ENCODE measurements at regions not wholly inside any gene's neighbourhood (a gene's known extent, or its start where the extent isn't known, plus 50 kb on each side); places are given as distances from the start of the nearest gene placed in this dataset.

GRCh38 chr4:100082852-100083251 is 107.4 kb downstream of the DDIT4L start:
- DNase-seq: no peak

GRCh38 chr4:100081491-100081890 is 108.8 kb downstream of the DDIT4L start:
- no peak for DNase-seq

GRCh38 chr4:100079264-100079663 is 111.0 kb downstream of the DDIT4L start:
- no peak for DNase-seq

- no peak for DNase-seq
Measured at GRCh38 chr4:100076753-100077152, 113.5 kb downstream of the DDIT4L start.

GRCh38 chr4:100075486-100076270 is 114.6 kb downstream of the DDIT4L start:
- no peak for DNase-seq

DNA sequence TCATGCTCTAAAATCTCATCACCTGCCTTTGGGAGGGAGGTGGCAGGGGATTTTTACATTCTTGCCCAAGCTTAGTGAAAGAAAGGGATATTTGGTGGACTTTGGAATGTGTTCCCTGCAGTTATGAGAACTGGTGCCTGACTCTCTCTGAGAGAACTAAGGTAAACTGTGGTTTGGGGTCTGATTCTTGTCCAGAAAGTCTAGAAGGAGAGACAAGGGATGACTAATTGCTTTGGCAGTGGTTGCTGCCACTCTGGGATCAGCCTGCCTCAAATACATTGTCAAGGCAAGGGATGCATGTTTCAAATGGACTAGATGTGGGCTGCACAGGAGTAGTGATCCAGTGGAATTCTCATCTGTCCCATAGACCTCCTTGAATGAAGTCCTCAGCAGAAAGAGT is 115.2 kb downstream of the DDIT4L start:
- no peak for DNase-seq

- no peak for DNase-seq
Measured at GRCh38 chr4:100071506-100071905, 118.8 kb downstream of the DDIT4L start.

DNA sequence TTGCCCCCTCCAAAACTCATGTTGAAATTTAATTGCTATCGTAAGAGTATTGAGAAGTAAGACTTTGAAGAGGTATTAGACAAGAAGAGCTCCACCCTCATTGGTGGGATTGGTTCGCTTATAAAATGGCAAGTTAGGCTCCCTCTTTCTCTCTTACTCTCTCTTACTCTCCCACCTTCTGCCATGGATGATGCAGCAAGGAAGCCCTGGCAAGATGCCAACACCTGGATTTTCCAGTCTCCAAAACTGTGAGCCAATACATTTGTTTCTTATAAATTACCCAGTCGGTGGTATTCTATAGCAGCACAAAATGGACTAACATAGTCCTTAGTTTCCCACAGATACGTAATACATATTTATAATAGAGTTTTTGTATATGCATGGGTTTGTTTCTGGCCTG is 119.4 kb downstream of the DDIT4L start:
- no peak for DNase-seq

DNA sequence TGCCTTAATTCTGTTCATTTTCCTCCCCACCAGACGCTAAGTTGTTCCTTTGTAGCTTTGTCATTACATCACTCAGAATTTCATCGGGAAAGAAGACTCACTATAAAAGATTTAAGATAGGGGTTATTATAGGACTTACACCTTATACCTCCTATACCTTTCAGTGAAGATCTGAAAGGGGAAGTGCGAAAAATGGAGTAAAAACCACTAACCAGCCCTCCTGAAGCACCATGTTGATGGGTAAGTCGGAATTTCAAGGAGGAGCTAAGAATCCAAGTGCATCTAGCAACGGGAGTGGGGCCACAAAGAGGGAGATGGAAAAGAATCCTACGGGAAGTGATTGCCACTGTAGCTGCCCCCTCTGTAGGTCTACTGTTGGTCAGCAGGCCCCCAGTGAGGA is 119.1 kb upstream of the H2AZ1 start:
- DNase-seq: no peak

- DNase-seq: no peak
Measured at GRCh38 chr4:100067255-100067654, 117.2 kb upstream of the H2AZ1 start.

GRCh38 chr4:100063355-100063754 is 113.3 kb upstream of the H2AZ1 start:
- DNase-seq: no peak

DNA sequence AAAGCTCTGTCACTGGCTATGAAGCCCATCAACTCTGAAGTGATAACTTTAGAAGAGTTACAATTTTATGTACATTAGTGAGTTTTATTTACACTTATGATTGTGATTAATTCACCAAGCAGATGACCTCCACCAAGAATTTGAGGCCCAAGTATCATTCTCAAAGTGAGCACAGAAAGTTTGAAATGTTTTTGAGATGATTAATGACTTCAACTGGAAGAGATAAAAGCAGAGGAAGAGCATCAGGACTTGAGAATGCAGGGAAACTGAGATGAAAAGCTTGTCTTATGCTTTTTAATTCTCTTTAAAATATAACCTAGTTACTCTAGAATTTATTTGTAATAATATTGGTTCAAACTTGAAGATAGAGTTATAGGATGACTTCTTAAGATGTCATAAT is 112.8 kb upstream of the H2AZ1 start:
- no peak for DNase-seq

- DNase-seq: no peak
Measured at GRCh38 chr4:100061835-100062234, 111.8 kb upstream of the H2AZ1 start.

GRCh38 chr4:100060765-100061416 is 110.8 kb upstream of the H2AZ1 start:
- no peak for DNase-seq

GRCh38 chr4:100059467-100059866 is 109.4 kb upstream of the H2AZ1 start:
- no peak for DNase-seq

DNA sequence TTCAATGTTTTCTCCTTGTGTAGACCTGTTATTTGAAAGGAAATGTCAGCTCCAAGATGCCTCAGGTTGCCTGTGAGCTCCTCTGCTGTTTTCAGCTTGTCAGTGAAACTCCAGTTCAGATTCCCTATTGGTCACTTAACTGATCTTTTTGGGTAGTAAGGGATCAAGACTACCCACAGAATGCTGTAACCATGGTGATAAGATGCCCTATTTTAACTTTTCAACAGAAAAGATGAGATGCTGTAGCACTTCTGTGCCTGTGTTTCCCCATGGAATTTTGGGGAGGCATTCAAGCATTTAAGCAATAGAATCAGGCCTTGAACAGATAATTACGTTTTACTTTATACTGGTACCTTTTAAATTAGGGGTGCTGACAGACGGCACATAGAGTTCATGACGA is 106.6 kb upstream of the H2AZ1 start:
- no peak for DNase-seq

DNA sequence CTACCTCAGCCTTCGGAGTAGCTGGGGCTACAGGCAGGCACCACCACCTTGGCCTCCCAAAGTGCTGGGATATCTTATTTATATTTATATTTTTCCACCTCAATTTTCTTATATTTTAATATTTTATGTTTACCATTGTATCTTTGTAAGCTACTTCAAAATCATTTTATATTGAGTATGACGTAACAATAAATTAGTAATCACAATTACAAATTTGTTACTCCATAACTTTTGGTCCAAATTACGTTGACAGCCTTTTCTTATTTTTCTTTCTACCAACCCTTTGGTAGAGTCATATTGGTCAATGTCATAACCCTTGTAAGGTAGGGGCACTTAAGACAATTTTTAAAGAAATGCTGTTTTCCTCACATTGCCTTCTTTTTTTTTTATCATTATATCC is 104.0 kb upstream of the H2AZ1 start:
- DNase-seq: no peak

- DNase-seq: no peak
Measured at GRCh38 chr4:100049872-100050271, 99.8 kb upstream of the H2AZ1 start.

GRCh38 chr4:100042711-100043110 is 92.6 kb upstream of the H2AZ1 start:
- no peak for DNase-seq

DNA sequence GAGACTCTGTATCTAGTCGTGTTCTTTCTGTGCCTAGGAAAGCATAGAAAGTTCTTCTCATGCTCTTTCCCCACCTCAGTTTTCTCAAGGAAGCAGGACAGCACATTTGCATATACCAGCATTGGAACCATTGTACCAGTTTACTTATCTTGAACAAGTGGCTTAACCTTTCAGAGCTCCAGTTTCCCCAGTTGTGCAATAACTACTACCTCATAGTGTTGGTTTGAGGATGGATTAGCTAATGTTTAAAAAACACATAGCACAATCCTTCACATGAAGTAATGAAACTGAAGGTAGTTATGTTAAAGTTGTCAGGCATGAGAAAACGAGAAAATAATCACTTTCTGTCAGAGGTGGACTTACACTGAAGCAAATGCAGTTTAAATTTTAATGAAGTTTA is 92.2 kb upstream of the H2AZ1 start:
- DNase-seq: no peak

GRCh38 chr4:100041646-100042045 is 91.6 kb upstream of the H2AZ1 start:
- DNase-seq: no peak

DNA sequence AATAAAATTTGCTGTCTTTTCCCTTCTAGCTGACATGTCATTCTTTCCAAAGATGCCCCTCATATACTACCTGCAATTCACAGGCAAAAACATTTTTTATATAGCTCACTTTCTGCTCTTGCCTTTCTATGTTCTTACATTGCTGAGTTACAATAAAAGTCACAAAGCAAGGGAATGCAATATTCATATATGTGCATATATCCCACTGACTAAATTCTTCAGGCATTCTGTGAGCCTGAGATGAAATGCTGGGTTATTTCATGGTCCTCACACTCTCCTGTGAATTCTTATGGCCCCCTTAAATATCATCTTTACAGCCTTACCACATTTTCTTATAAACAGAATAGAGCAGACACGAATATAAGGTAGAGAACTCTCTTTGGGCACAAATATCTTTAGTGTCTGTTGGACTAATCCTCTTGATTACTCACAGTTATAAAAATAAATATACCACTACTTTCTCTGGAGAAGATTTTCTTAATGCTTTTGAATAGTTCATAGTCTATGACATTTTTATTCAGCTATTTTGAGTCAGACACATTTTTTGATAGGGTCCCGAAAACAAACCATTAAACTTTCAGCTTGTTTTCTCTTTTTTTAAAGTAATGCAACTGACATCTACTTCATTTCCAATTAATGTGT is 84.1 kb upstream of the H2AZ1 start:
- DNase-seq: no peak

DNA sequence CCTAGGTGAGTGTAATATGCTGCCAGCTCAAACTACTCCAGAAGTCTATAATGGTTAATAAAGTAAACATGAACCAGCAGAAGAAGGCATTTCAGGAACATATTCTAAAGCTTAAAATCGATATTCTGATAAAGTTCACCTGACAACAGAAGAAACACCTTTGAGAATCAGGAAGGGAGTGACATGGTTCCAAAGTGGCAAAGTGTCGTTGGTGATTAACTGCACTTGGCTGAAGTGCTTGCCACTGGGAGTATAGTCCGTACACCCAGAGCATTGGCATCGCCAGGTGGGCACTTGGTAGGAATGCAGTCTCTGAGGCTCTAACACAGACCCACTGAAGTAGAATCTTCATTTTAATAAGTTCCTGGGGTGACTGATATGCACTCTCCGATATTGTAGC is 76.0 kb upstream of the H2AZ1 start:
- no peak for DNase-seq

GRCh38 chr4:100023800-100024199 is 73.7 kb upstream of the H2AZ1 start:
- DNase-seq: no peak
